Uterus (tissue), 3 donors: ENCODE measurements at regions not wholly inside any gene's neighbourhood (a gene's known extent, or its start where the extent isn't known, plus 50 kb on each side); places are given as distances from the start of the nearest gene placed in this dataset.

Experiments used
- DNase-seq, 2 donors: peaks; one replicate each; pipeline ENCODE4 v3.0.0-alpha.2; 2019 to 2020
- H3K27ac ChIP-seq, 2 donors: fragments of 200-600 bp; sonication (generic); 1 replicate in 1 of 2; 2 replicates in 1 of 2; pipeline ENCODE4 v1.5.1; 2016 to 2018
- H3K27me3 ChIP-seq, 2 donors: fragments of 200-600 bp; sonication (generic); one replicate each; pipeline ENCODE4 v1.5.1; 2018 to 2019; ENCODE audit warnings: control low read depth in 1 of 2
- H3K36me3 ChIP-seq, 2 donors: fragments of 200-600 bp; sonication (generic); one replicate each; pipeline ENCODE4 v1.5.1; 2019; ENCODE audit warnings: control low read depth in 1 of 2
- H3K4me1 ChIP-seq, 2 donors: fragments of 200-600 bp; sonication (generic); one replicate each; pipeline ENCODE4 v1.5.1; 2018 to 2019; ENCODE audit warnings: control low read depth in 1 of 2
- H3K4me3 ChIP-seq, 2 donors: fragments of 200-600 bp; sonication (generic); 1 replicate in 1 of 2; 2 replicates in 1 of 2; pipeline ENCODE4 v1.5.1; 2018 to 2019; ENCODE audit warnings: mild to moderate bottlenecking in 1 of 2
- H3K9me3 ChIP-seq, 2 donors: fragments of 200-600 bp; sonication (generic); one replicate each; pipeline ENCODE4 v1.5.1; 2019; ENCODE audit warnings: control low read depth in 1 of 2
- CTCF ChIP-seq, 4 experiments: fragments of 200-600 bp in 2 of 4; fragments of 450-650 bp in 2 of 4; sonication (generic) in 2 of 4; IDR thresholded peaks; one replicate each; pipeline ENCODE4 v1.5.1; 2016 to 2019; ENCODE audit warnings: antibody characterized with exemption in 4 of 4, mild to moderate bottlenecking in 2 of 4, moderate library complexity in 1 of 4
- POLR2A ChIP-seq, 2 donors: fragments of 450-650 bp; IDR thresholded peaks; one replicate each; pipeline ENCODE4 v1.6.1; 2016; ENCODE audit warnings: antibody characterized with exemption in 2 of 2, mild to moderate bottlenecking in 1 of 2, moderate library complexity in 1 of 2
- intact Hi-C: fragments of 100-400 bp; cut with DNase I; formaldehyde crosslinking; loops from one replicate; pipeline ENCODE4 v1.15.1; 2023; ENCODE audit warnings: low total_unique reads
- donor health status: DM: yes; HTN: yes; CAD: no.

- DNase-seq, result no peak
- H3K27me3 ChIP-seq, result no peaks in the 10 kb centered on the region
- no peaks in the 10 kb centered on the region for H3K4me1 ChIP-seq
- no peak for TF ChIP-seq POLR2A (IDR thresholded peaks at IDR 0.05)
- no peak for TF ChIP-seq CTCF (IDR thresholded peaks at IDR 0.05)
- no peak overlapping the region for H3K4me3 ChIP-seq
- H3K36me3 ChIP-seq, result no peaks in the 10 kb centered on the region
- H3K9me3 ChIP-seq, result no peaks in the 10 kb centered on the region
- no peak overlapping the region for H3K27ac ChIP-seq
- intact Hi-C loops, result no loop called here
Observed at GRCh38 chr9:117543089-117543488, 128.2 kb upstream of the ASTN2 start.

GRCh38 chr9:117542021-117542420 is 127.2 kb upstream of the ASTN2 start:
- no peak overlapping the region for H3K4me3 ChIP-seq
- intact Hi-C loops, result no loop called here
- TF ChIP-seq CTCF (IDR thresholded peaks at IDR 0.05), result no peak
- no peak for TF ChIP-seq POLR2A (IDR thresholded peaks at IDR 0.05)
- H3K27ac ChIP-seq, result no peak overlapping the region
- no peak for DNase-seq
- H3K27me3 ChIP-seq, result no peaks in the 10 kb centered on the region
- H3K9me3 ChIP-seq, result no peaks in the 10 kb centered on the region
- no peaks in the 10 kb centered on the region for H3K36me3 ChIP-seq
- no peaks in the 10 kb centered on the region for H3K4me1 ChIP-seq

- intact Hi-C loops, result no loop called here
- TF ChIP-seq CTCF (IDR thresholded peaks at IDR 0.05), result no peak
- no peak for TF ChIP-seq POLR2A (IDR thresholded peaks at IDR 0.05)
Observed at GRCh38 chr9:117541181-117541580, 126.3 kb upstream of the ASTN2 start.

GRCh38 chr9:117535973-117536372 is 121.1 kb upstream of the ASTN2 start:
- Histone ChIP-seq H3K9me3 (no peaks in the 10 kb centered on the region), H3K4me1 (no peaks in the 10 kb centered on the region), H3K4me3 (no peak overlapping the region), H3K27ac (no peak overlapping the region), H3K27me3 (no peaks in the 10 kb centered on the region), H3K36me3 (no peaks in the 10 kb centered on the region)
- TF ChIP-seq POLR2A (IDR thresholded peaks at IDR 0.05) (no peak), CTCF (IDR thresholded peaks at IDR 0.05) (no peak)
- no peak for DNase-seq
- intact Hi-C loops, result no loop called here

More at GRCh38 chr9:117541181-117541580, 126.3 kb upstream of the ASTN2 start:
- H3K4me3 ChIP-seq, result no peak overlapping the region
- H3K27ac ChIP-seq, result no peak overlapping the region
- H3K4me1 ChIP-seq, result no peaks in the 10 kb centered on the region
- no peak for DNase-seq
- no peaks in the 10 kb centered on the region for H3K9me3 ChIP-seq
- H3K36me3 ChIP-seq, result no peaks in the 10 kb centered on the region
- no peaks in the 10 kb centered on the region for H3K27me3 ChIP-seq

GRCh38 chr9:117535434-117535833 is 120.6 kb upstream of the ASTN2 start:
- no peak overlapping the region for H3K27ac ChIP-seq
- intact Hi-C loops, result no loop called here
- no peaks in the 10 kb centered on the region for H3K4me1 ChIP-seq
- no peak for DNase-seq
- no peaks in the 10 kb centered on the region for H3K9me3 ChIP-seq
- no peak for TF ChIP-seq CTCF (IDR thresholded peaks at IDR 0.05)
- TF ChIP-seq POLR2A (IDR thresholded peaks at IDR 0.05), result no peak
- no peaks in the 10 kb centered on the region for H3K36me3 ChIP-seq
- no peak overlapping the region for H3K4me3 ChIP-seq
- H3K27me3 ChIP-seq, result no peaks in the 10 kb centered on the region
